Inferior parietal cortex (tissue), 1 donor: ENCODE measurements at regions not wholly inside any gene's neighbourhood (a gene's known extent, or its start where the extent isn't known, plus 50 kb on each side); places are given as distances from the start of the nearest gene placed in this dataset.

Source experiments
- DNase-seq: peaks from one replicate; pipeline ENCODE4 v3.0.0-alpha.2; 2016; ENCODE audit errors: extremely low spot score

DNA sequence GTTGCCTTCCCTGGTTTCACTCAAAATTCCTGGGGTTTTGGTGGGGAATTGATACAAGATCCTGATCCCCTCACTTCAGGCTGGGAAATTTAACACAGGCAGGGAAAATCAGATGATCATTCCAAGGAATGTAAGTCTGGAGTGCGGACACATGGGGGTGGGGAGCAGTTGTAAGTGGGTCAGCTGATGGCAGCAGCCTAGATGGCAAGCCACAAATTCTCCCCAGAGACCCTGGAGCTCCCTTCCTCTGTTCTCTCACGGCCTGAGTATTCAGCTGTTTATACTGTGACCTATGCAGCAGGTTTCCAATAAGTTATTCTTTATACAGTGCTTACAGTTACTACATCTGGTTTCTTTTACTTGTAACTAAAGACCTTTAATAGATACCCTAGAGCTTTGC, 144.9 kb downstream of the SH3BGRL2 start:
- DNase-seq = no peak

- DNase-seq = no peak
Measured at GRCh38 chr6:79775222-79775621, 144.1 kb downstream of the SH3BGRL2 start.

- no peak for DNase-seq
Measured at GRCh38 chr6:79764747-79765146, 133.6 kb downstream of the SH3BGRL2 start.

DNA sequence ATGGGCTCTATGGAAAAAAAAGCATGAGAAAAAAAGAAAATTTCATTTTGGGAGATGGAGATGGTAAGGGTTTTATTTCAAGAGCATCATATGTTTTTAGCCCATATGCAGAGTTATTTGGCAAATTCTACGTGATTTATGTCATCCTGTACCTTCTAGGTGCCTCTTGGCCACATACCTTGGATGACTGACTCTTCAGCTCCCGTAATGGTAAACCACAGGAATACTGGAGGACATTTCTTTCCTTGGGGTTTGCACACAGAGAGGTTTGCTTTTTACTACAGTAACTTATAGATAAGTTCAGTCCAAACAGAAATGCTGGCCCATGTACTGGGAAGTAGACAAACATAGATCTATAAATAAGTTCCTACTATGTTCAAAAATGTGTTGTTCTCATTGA, 132.2 kb downstream of the SH3BGRL2 start:
- DNase-seq = no peak

- DNase-seq = no peak
Measured at GRCh38 chr6:79762370-79762769, 131.2 kb downstream of the SH3BGRL2 start.

DNA sequence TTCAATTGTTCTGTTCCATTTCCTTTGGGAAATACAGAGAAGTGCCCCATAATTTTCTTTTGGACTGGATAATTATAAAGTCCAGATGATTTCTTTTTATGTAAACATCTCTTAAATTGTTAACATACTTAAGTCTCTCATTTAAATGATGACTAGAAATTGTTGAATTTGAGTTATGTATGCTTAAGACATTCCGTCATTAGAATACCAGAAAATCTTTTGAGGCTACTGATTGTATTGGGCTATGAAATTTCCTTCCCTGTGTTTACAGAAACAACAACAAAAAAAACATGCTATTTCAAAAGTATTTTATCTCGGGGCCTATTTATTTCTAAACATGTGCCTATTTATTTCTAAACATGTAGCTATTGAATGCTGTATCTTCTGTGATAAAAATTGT, 125.4 kb downstream of the SH3BGRL2 start:
- DNase-seq = no peak

GRCh38 chr6:79755967-79756366, 124.8 kb downstream of the SH3BGRL2 start:
- no peak for DNase-seq
